ENCODE measurements at regions not wholly inside any gene's neighbourhood (a gene's known extent, or its start where the extent isn't known, plus 50 kb on each side); places are given as distances from the start of the nearest gene placed in this dataset.

GRCh38 chr1:104468282-104468681 lies 718.6 kb downstream of the AMY1C start:
- no peaks in the 10 kb centered on the region for H3K36me3 ChIP-seq (ENCODE audit: insufficient read depth, low read length)
- H3K4me1 ChIP-seq (ENCODE audit: insufficient read depth, low read length), result no peaks in the 10 kb centered on the region
- no peak overlapping the region for H2AFZ ChIP-seq (ENCODE audit: low read depth, low read length)
- H3K27me3 ChIP-seq (ENCODE audit: insufficient read depth, low read length), result no peaks in the 10 kb centered on the region
- H3K4me3 ChIP-seq (ENCODE audit: low read length), result no peak overlapping the region
- no peaks in the 10 kb centered on the region for H3K9me3 ChIP-seq (ENCODE audit: low read length)

GRCh38 chr1:104476126-104476525 lies 726.4 kb downstream of the AMY1C start:
- Histone ChIP-seq H3K9me3 (ENCODE audit: low read length) (no peaks in the 10 kb centered on the region), H3K27me3 (ENCODE audit: insufficient read depth, low read length) (peaks cover under 1% of the 10 kb centered on the region), H3K4me3 (ENCODE audit: low read length) (no peak overlapping the region), H3K4me1 (ENCODE audit: insufficient read depth, low read length) (no peaks in the 10 kb centered on the region), H2AFZ (ENCODE audit: low read depth, low read length) (no peak overlapping the region), H3K36me3 (ENCODE audit: insufficient read depth, low read length) (no peaks in the 10 kb centered on the region)

GRCh38 chr1:104488296-104489015 lies 738.8 kb downstream of the AMY1C start:
- Histone ChIP-seq H3K27me3 (ENCODE audit: insufficient read depth, low read length) (no peaks in the 10 kb centered on the region), H3K9me3 (ENCODE audit: low read length) (no peaks in the 10 kb centered on the region), H3K4me1 (ENCODE audit: insufficient read depth, low read length) (no peaks in the 10 kb centered on the region)

GRCh38 chr1:104526158-104526795 lies 776.6 kb downstream of the AMY1C start:
- Histone ChIP-seq H2AFZ (ENCODE audit: low read depth, low read length) (no peak overlapping the region), H3K27me3 (ENCODE audit: insufficient read depth, low read length) (no peaks in the 10 kb centered on the region), H3K4me1 (ENCODE audit: insufficient read depth, low read length) (no peaks in the 10 kb centered on the region), H3K4me3 (ENCODE audit: low read length) (no peak overlapping the region), H3K36me3 (ENCODE audit: insufficient read depth, low read length) (no peaks in the 10 kb centered on the region), H3K9me3 (ENCODE audit: low read length) (no peaks in the 10 kb centered on the region)

More at GRCh38 chr1:104488296-104489015, 738.8 kb downstream of the AMY1C start:
- no peak overlapping the region for H2AFZ ChIP-seq (ENCODE audit: low read depth, low read length)
- no peaks in the 10 kb centered on the region for H3K36me3 ChIP-seq (ENCODE audit: insufficient read depth, low read length)
- H3K4me3 ChIP-seq (ENCODE audit: low read length), result no peak overlapping the region

- no peak overlapping the region for H3K4me3 ChIP-seq (ENCODE audit: low read length)
- no peaks in the 10 kb centered on the region for H3K9me3 ChIP-seq (ENCODE audit: low read length)
- H3K4me1 ChIP-seq (ENCODE audit: insufficient read depth, low read length), result no peaks in the 10 kb centered on the region
- no peak overlapping the region for H2AFZ ChIP-seq (ENCODE audit: low read depth, low read length)
- H3K27me3 ChIP-seq (ENCODE audit: insufficient read depth, low read length), result no peaks in the 10 kb centered on the region
- no peaks in the 10 kb centered on the region for H3K36me3 ChIP-seq (ENCODE audit: insufficient read depth, low read length)
Observed at GRCh38 chr1:104531990-104532389, 782.3 kb downstream of the AMY1C start.

GRCh38 chr1:104574620-104575019 lies 824.9 kb downstream of the AMY1C start:
- Histone ChIP-seq H3K4me3 (ENCODE audit: low read length) (no peak overlapping the region), H3K36me3 (ENCODE audit: insufficient read depth, low read length) (no peaks in the 10 kb centered on the region), H3K9me3 (ENCODE audit: low read length) (no peaks in the 10 kb centered on the region), H3K27me3 (ENCODE audit: insufficient read depth, low read length) (no peaks in the 10 kb centered on the region), H2AFZ (ENCODE audit: low read depth, low read length) (no peak overlapping the region), H3K4me1 (ENCODE audit: insufficient read depth, low read length) (no peaks in the 10 kb centered on the region)

GRCh38 chr1:104592926-104593325 lies 843.2 kb downstream of the AMY1C start:
- Histone ChIP-seq H3K36me3 (ENCODE audit: insufficient read depth, low read length) (no peaks in the 10 kb centered on the region), H3K9me3 (ENCODE audit: low read length) (no peaks in the 10 kb centered on the region), H3K27me3 (ENCODE audit: insufficient read depth, low read length) (no peaks in the 10 kb centered on the region)

GRCh38 chr1:104593413-104594187 lies 843.9 kb downstream of the AMY1C start:
- Histone ChIP-seq H2AFZ (ENCODE audit: low read depth, low read length) (no peak overlapping the region), H3K27me3 (ENCODE audit: insufficient read depth, low read length) (no peaks in the 10 kb centered on the region), H3K4me3 (ENCODE audit: low read length) (no peak overlapping the region), H3K9me3 (ENCODE audit: low read length) (no peaks in the 10 kb centered on the region), H3K4me1 (ENCODE audit: insufficient read depth, low read length) (no peaks in the 10 kb centered on the region), H3K36me3 (ENCODE audit: insufficient read depth, low read length) (no peaks in the 10 kb centered on the region)

More at GRCh38 chr1:104592926-104593325, 843.2 kb downstream of the AMY1C start:
- Histone ChIP-seq H3K4me3 (ENCODE audit: low read length) (no peak overlapping the region), H2AFZ (ENCODE audit: low read depth, low read length) (no peak overlapping the region), H3K4me1 (ENCODE audit: insufficient read depth, low read length) (no peaks in the 10 kb centered on the region)

- Histone ChIP-seq H3K36me3 (ENCODE audit: insufficient read depth, low read length) (no peaks in the 10 kb centered on the region), H2AFZ (ENCODE audit: low read depth, low read length) (no peak overlapping the region), H3K4me1 (ENCODE audit: insufficient read depth, low read length) (no peaks in the 10 kb centered on the region), H3K4me3 (ENCODE audit: low read length) (no peak overlapping the region), H3K9me3 (ENCODE audit: low read length) (no peaks in the 10 kb centered on the region), H3K27me3 (ENCODE audit: insufficient read depth, low read length) (no peaks in the 10 kb centered on the region)
Observed at GRCh38 chr1:104617474-104617873, 867.8 kb downstream of the AMY1C start.

GRCh38 chr1:104621221-104621620 lies 871.5 kb downstream of the AMY1C start:
- no peaks in the 10 kb centered on the region for H3K9me3 ChIP-seq (ENCODE audit: low read length)
- no peak overlapping the region for H2AFZ ChIP-seq (ENCODE audit: low read depth, low read length)
- no peaks in the 10 kb centered on the region for H3K27me3 ChIP-seq (ENCODE audit: insufficient read depth, low read length)
- no peak overlapping the region for H3K4me3 ChIP-seq (ENCODE audit: low read length)
- H3K4me1 ChIP-seq (ENCODE audit: insufficient read depth, low read length), result no peaks in the 10 kb centered on the region
- H3K36me3 ChIP-seq (ENCODE audit: insufficient read depth, low read length), result no peaks in the 10 kb centered on the region

GRCh38 chr1:104624538-104624937 lies 874.8 kb downstream of the AMY1C start:
- H3K27me3 ChIP-seq (ENCODE audit: insufficient read depth, low read length), result no peaks in the 10 kb centered on the region
- H2AFZ ChIP-seq (ENCODE audit: low read depth, low read length), result no peak overlapping the region
- H3K36me3 ChIP-seq (ENCODE audit: insufficient read depth, low read length), result no peaks in the 10 kb centered on the region
- H3K4me3 ChIP-seq (ENCODE audit: low read length), result no peak overlapping the region
- H3K9me3 ChIP-seq (ENCODE audit: low read length), result no peaks in the 10 kb centered on the region
- no peaks in the 10 kb centered on the region for H3K4me1 ChIP-seq (ENCODE audit: insufficient read depth, low read length)

- no peaks in the 10 kb centered on the region for H3K4me1 ChIP-seq (ENCODE audit: insufficient read depth, low read length)
- H2AFZ ChIP-seq (ENCODE audit: low read depth, low read length), result no peak overlapping the region
- H3K36me3 ChIP-seq (ENCODE audit: insufficient read depth, low read length), result no peaks in the 10 kb centered on the region
- H3K9me3 ChIP-seq (ENCODE audit: low read length), result no peaks in the 10 kb centered on the region
- no peak overlapping the region for H3K4me3 ChIP-seq (ENCODE audit: low read length)
- no peaks in the 10 kb centered on the region for H3K27me3 ChIP-seq (ENCODE audit: insufficient read depth, low read length)
Observed at GRCh38 chr1:104629589-104629988, 879.9 kb downstream of the AMY1C start.

- Histone ChIP-seq H3K27me3 (ENCODE audit: insufficient read depth, low read length) (no peaks in the 10 kb centered on the region), H3K4me1 (ENCODE audit: insufficient read depth, low read length) (no peaks in the 10 kb centered on the region), H3K36me3 (ENCODE audit: insufficient read depth, low read length) (no peaks in the 10 kb centered on the region), H3K4me3 (ENCODE audit: low read length) (no peak overlapping the region), H3K9me3 (ENCODE audit: low read length) (no peaks in the 10 kb centered on the region), H2AFZ (ENCODE audit: low read depth, low read length) (no peak overlapping the region)
Observed at GRCh38 chr1:104630567-104631149, 881.0 kb downstream of the AMY1C start.
